Kidney capillary endothelial cell (primary cell): ENCODE measurements at regions not wholly inside any gene's neighbourhood (a gene's known extent, or its start where the extent isn't known, plus 50 kb on each side); places are given as distances from the start of the nearest gene placed in this dataset.

Experiments used
- DNase-seq: peaks from one replicate; pipeline ENCODE4 v3.0.0-alpha.2; 2018; ENCODE audit warnings: low spot score

GRCh38 chr9:118418887-118419565, 714.8 kb downstream of the TLR4 start:
- peak; percentile 44 for DNase-seq

GRCh38 chr9:118419676-118420075, 715.5 kb downstream of the TLR4 start:
- no peak for DNase-seq

- no peak for DNase-seq
Observed at GRCh38 chr9:118422508-118422907, 718.3 kb downstream of the TLR4 start.

GRCh38 chr9:118423021-118423420, 718.8 kb downstream of the TLR4 start:
- DNase-seq: no peak

- DNase-seq: no peak
Observed at GRCh38 chr9:118423721-118424120, 719.5 kb downstream of the TLR4 start.

- DNase-seq: no peak
Observed at GRCh38 chr9:118426772-118427171, 722.6 kb downstream of the TLR4 start.

DNA sequence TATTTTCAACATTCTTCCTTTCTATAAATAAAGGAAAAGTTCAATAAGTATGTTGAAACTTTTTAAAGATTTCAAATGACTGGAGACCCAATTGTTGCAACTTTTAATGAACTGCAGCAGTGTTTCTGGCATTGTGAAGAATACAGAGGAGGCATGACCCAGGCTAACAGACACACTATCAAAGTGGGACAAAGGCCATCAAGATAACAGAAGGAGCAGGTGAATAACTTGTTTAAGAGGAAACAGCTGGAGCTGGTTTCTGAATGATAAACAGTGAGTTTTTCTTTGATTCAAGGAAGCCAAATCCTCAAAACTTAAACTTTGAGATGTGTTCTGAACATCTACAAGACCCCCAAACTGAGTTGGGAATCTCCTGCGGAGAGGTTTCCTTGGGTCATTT, 734.6 kb downstream of the TLR4 start:
- no peak for DNase-seq

GRCh38 chr9:118439441-118439840, 735.2 kb downstream of the TLR4 start:
- no peak for DNase-seq

GRCh38 chr9:118444403-118444802, 740.2 kb downstream of the TLR4 start:
- DNase-seq: no peak

GRCh38 chr9:118446943-118447639, 742.9 kb downstream of the TLR4 start:
- DNase-seq: no peak

DNA sequence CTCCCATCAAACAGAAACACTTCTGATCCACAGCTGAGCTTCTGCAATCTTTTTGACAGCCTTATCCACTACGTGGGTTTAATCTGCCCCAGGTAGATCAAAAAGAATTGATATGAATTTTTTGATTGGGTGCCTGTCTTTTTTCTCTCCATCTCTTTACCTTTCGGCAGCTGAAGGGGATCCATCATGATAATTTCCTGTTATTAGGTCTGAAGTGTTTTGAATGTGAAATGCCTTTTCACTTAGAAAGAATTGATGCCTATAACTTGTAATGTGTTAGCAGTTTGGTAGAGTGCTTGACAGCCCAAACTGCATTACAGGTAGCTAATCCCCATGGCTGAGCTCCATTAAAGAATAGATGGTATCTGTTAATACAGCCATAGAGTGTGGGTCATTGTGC, 745.4 kb downstream of the TLR4 start:
- no peak for DNase-seq

DNA sequence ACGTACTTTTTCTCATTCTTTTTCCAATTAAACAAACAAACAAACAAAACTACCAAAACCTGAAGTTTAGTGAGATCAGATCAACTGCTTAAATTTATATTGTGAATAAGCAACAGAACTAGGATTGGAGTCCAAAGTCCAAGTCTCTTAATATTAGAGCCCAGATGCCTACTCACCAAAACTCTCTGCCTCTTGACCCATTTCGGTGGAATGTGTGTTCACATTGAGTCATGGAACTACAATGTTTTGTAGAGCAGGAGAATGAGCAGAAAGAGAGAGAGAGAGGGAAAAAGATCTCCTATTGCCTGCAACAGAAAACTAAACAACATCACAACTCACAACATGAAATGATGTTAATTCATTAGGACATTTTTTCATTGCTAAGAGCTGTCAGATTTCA, 751.1 kb downstream of the TLR4 start:
- no peak for DNase-seq

DNA sequence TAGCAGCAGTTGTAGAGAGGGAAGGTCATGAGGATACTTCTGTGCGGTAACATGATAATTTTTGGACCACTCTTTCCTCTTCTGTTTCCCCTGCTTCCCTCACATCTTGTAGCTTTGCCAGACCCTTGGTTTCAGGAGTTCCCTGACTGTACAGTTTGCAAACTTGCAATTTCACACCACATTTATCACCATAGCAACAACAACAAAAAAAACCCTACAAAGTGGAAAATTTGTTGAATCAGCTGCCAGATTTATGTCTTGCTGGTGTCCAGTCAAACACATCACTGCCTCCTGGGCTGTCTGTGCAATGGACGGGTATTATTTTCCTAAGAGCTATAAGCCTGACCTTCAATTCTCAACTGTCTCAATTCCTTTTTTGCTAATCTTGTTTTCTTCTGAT, 751.6 kb downstream of the TLR4 start:
- no peak for DNase-seq

GRCh38 chr9:118457171-118458000, 753.2 kb downstream of the TLR4 start:
- no peak for DNase-seq

DNA sequence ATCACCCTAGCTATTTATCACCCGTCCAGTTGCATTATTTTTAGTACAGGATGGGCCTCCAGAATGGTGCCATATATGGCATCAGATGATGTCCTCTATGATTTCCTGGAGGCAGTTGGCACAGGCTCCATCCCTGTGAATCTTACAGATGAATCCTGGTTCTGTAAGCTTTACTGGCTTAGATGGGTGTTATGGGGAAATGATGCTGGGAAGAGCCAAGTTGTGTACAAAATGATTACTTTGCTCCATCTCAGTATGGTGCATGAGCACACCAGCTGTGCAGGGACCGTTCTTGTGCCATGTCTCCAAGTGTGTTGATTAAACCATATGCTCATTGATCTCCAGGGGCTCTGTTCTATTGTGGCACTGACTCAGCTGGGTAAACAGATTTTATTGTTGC, 755.7 kb downstream of the TLR4 start:
- no peak for DNase-seq

DNA sequence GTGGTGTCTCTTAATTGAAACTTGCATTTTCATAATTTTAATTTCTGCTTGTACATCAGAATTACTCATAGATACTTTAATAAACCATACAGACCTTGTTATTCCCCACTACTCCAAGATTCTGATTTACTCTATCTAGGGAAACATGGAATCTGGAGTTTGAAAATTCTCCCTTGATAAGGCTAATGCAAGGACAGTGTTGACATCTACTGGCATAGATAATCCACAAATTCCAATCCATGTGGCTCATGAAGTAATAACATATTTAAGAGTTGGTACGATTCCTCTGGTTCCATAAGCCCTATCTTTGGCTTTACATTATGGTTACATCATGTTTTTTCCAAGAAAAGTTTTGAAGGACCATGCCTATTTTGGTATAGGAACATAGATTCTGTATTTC, 759.2 kb downstream of the TLR4 start:
- no peak for DNase-seq

GRCh38 chr9:118473521-118473920, 769.3 kb downstream of the TLR4 start:
- no peak for DNase-seq

GRCh38 chr9:118478752-118479151, 774.5 kb downstream of the TLR4 start:
- no peak for DNase-seq

- DNase-seq: no peak
Observed at GRCh38 chr9:118482306-118482705, 778.1 kb downstream of the TLR4 start.

GRCh38 chr9:118483677-118484076, 779.5 kb downstream of the TLR4 start:
- DNase-seq: no peak

GRCh38 chr9:118503236-118503635, 799.0 kb downstream of the TLR4 start:
- no peak for DNase-seq

- no peak for DNase-seq
Observed at GRCh38 chr9:118510711-118511110, 806.5 kb downstream of the TLR4 start.

DNA sequence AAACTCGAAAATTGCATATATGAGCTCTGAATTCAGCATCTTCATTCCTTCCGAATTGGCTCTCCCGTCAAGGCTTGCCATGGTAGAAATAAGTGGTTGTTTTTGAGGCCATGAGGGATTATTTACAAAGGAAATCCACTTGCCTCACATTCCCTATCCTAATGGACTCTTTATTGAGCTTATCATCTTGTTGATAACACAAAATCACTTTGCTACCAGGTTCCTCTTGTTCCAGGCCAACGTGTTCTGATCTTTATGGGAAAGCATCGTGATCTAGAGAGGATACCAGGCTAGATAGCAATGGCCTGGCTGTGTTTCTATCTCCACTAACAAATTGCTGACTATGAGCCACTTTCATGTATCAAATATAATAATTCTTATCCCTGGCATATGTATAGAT, 811.7 kb downstream of the TLR4 start:
- no peak for DNase-seq
